ENCODE measurements at regions not wholly inside any gene's neighbourhood (a gene's known extent, or its start where the extent isn't known, plus 50 kb on each side); places are given as distances from the start of the nearest gene placed in this dataset.
A peak's percentile ranks its signal among the peaks of the same experiment; 100 is the strongest.
"Not testable (repeated sequence)": the region's sequence is repeated elsewhere in the genome, so short reads cannot be mapped to it uniquely, and the experiment has no call there.

GRCh38 chr3:106531771-106532329 lies 663.0 kb upstream of the CBLB start:
- DNase-seq (ENCODE audit: low read depth in 2 of 2), result not testable (repeated sequence)

- no peak for DNase-seq (ENCODE audit: low read depth in 2 of 2)
These were observed 664.4 kb upstream of the CBLB start for GRCh38 chr3:106533093-106533787.

DNA sequence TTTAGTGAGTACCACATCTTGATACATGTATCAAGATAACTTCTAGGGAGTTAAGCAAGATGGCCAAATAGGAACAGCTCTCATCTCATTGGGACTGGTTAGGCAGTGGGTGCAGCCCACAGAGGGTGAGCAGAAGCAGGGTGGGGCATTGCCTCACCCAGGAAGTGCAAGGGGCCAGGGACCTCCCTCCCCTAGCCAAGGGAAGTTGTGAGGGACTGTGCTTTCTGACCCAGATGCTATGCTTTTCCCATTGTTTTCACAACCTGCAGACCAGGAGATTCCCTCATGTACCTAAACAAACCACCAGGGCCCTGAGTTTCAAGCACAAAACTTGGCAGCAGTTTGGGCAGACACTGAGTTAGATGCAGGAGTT lies 665.0 kb upstream of the CBLB start:
- no peak for DNase-seq (ENCODE audit: low read depth in 2 of 2)

DNA sequence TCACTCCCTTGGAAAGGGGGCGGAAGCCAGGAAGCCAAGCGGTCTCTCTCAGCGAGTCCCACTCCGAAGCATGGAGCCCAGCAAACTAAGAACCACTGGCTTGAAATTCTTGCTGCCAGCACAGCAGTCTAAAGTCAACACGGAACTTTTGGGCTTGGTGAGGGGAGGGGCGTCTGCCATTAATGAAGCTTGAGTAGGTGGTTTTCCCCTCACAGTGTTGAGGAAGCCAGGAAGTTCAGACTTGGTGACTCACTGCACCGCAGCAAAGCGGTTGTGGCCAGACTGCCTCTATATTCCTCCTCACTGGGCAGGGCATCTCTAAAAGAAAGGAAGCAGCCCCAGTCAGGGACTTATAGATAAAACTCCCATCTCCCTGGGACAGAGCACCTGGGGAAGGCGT lies 665.4 kb upstream of the CBLB start:
- DNase-seq (ENCODE audit: low read depth in 2 of 2), result peak; percentile 38 to 47

DNA sequence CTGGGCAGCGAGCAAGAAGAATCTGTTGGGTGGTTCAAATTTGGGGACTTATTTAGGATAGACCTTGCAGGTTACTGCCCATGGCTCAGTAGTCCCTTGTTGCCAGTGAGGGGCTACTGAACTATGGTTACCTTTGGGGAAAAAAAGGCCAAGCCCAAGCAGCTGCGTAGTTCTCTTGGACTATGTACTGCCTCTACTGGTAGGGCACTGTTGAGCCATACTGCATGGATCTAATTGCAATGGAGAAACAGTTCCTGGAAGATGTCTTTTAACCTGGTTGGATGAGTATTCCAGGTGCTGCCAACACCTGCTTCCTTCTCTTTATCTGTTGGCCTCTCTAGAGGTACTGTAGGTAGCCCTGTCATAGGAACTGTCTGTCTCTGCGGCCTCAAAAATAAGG lies 671.9 kb upstream of the CBLB start:
- DNase-seq (ENCODE audit: low read depth in 2 of 2), result no peak

GRCh38 chr3:106542101-106542769 lies 673.4 kb upstream of the CBLB start:
- no peak for DNase-seq (ENCODE audit: low read depth in 2 of 2)

DNA sequence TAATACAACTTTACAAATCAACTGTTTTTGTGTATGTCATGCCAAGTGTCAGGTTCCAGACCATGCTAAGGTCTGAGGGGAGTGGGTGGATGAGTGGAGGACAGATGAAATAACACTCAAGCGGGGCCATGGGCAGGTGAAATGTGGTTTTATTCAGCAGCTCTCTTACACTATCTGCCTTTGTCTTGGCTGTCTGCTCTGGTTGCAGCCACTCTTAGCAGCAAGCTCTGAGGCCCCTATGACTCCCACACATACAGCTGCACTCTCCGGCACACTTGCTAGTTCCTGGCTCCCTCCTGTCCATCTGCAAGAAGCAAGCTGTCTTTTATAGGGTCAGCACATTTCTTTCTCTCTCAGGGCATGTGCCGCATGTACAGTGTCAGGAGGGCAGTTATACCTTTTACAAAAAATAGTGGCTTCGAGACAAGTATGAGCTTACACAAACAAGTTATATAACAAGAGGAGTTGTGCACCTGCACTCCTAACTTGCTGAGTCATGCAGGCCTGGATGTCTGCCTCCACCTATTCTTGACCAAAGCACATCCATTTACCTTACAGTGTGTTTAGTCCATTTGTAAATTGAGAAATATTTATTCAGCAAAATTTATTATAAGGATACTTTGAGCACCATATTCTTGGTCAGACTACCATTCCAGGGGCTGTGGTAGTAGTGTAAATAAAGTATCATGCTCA lies 683.7 kb upstream of the CBLB start:
- DNase-seq (ENCODE audit: low read depth in 2 of 2), result no peak

- DNase-seq (ENCODE audit: low read depth in 2 of 2), result no peak
These were observed 691.7 kb upstream of the CBLB start for GRCh38 chr3:106560451-106560966.

GRCh38 chr3:106566277-106566676 lies 697.5 kb upstream of the CBLB start:
- DNase-seq (ENCODE audit: low read depth in 2 of 2), result no peak

- DNase-seq (ENCODE audit: low read depth in 2 of 2), result no peak
These were observed 701.6 kb upstream of the CBLB start for GRCh38 chr3:106570426-106570825.

- no peak for DNase-seq (ENCODE audit: low read depth in 2 of 2)
These were observed 704.8 kb upstream of the CBLB start for GRCh38 chr3:106573605-106574004.

DNA sequence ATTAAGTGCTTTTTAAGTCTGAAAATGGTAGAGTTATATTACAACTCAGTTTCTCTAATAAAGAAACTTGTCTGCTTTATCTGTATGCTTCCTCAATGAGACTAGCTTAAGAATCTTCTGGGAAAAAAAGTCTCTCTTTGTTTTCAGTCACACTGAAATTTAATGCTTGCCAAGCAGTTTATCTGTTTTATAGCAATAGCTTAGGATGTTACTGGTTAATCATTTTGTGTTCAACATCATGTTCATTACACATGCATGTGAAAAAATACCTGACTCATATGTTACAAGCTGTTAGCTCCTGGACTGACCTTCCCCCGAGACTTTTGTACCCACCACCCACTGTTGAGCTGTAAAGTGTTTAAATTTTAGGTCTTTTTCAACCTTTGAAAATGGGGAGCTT lies 706.2 kb upstream of the CBLB start:
- DNase-seq (ENCODE audit: low read depth in 2 of 2), result no peak

- DNase-seq (ENCODE audit: low read depth in 2 of 2), result no peak
These were observed 708.4 kb upstream of the CBLB start for GRCh38 chr3:106577241-106577640.

GRCh38 chr3:106578911-106579310 lies 710.1 kb upstream of the CBLB start:
- DNase-seq (ENCODE audit: low read depth in 2 of 2), result no peak

GRCh38 chr3:106582151-106582550 lies 713.3 kb upstream of the CBLB start:
- no peak for DNase-seq (ENCODE audit: low read depth in 2 of 2)

- DNase-seq (ENCODE audit: low read depth in 2 of 2), result no peak
These were observed 718.7 kb upstream of the CBLB start for GRCh38 chr3:106587551-106587950.

GRCh38 chr3:106588739-106589138 lies 719.9 kb upstream of the CBLB start:
- no peak for DNase-seq (ENCODE audit: low read depth in 2 of 2)

- DNase-seq (ENCODE audit: low read depth in 2 of 2), result no peak
These were observed 720.6 kb upstream of the CBLB start for GRCh38 chr3:106589311-106589942.

DNA sequence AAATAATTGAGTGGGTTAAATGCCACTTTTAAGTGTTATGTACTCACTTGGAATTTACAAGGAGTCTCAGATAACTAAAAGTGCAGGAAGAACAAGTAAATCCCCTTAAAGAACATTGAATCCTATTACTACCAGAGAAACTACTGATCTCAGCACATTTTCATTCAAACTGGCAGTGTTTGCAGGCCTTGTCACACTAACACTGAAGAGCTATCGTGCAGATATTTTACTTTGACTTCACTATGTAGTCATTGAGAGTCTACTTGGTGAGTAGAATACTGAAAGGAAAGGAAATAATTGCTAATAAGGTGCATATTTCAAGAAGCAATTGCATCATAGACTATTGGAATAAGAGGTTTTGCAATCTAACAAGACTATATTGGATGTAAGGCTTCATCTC lies 721.4 kb upstream of the CBLB start:
- no peak for DNase-seq (ENCODE audit: low read depth in 2 of 2)

GRCh38 chr3:106593381-106593780 lies 724.6 kb upstream of the CBLB start:
- no peak for DNase-seq (ENCODE audit: low read depth in 2 of 2)

DNA sequence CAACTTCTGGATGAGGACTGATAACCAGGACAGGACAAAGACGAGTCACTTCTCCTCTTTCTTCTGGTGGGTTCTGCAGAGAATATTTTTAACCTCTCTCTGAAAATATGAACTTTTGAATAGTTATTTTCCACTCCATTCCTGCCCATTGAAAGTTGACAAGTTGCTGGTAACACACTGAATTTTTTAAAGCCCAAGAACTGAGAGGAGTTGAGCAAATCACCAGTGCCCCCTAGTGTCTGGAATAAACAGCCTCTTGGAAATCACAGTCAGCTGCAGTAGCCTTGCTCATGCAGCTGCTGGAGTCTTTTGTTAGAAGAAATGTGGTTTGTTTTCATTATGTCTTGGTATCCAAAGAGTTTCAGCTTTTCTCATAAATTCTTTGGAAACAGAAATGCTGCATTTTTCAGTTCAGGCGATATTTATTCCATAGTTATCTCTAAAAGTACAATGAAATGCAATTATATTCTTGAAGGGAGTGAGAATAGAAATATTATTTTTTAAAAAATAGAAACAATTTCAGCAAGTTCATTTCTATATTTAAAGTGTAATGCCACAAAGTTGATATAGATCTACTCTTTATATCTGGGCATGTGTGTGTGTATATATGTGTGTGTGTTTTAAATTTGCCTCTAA lies 741.0 kb upstream of the CBLB start:
- peak; percentile 28 to 59 for DNase-seq (ENCODE audit: low read depth in 2 of 2)
